Colonic mucosa (tissue), 4 donors: ENCODE measurements at regions not wholly inside any gene's neighbourhood (a gene's known extent, or its start where the extent isn't known, plus 50 kb on each side); places are given as distances from the start of the nearest gene placed in this dataset.
"Not testable (repeated sequence)": the region's sequence is repeated elsewhere in the genome, so short reads cannot be mapped to it uniquely, and the experiment has no call there.

Experiments
- DNase-seq: peaks from one replicate; pipeline ENCODE4 v3.0.0-alpha.2; 2020
- H3K27ac ChIP-seq: fragments of 200-600 bp; one replicate; pipeline ENCODE4 v1.8.0; 2021
- H3K27me3 ChIP-seq: fragments of 200-600 bp; one replicate; pipeline ENCODE4 v1.8.0; 2021
- H3K36me3 ChIP-seq: fragments of 200-600 bp; one replicate; pipeline ENCODE4 v1.8.0; 2021
- H3K4me1 ChIP-seq: fragments of 200-600 bp; one replicate; pipeline ENCODE4 v1.8.0; 2021; ENCODE audit warnings: mild to moderate bottlenecking
- H3K4me3 ChIP-seq: fragments of 200-600 bp; one replicate; pipeline ENCODE4 v1.8.0; 2021
- H3K9ac ChIP-seq, 2 donors: one replicate each; pipeline ENCODE4 v1.7.0; 2013; ENCODE audit warnings: control low read depth in 2 of 2, low read depth in 2 of 2, low read length in 2 of 2
- H3K9me3 ChIP-seq: fragments of 200-600 bp; one replicate; pipeline ENCODE4 v1.8.0; 2021
- CTCF ChIP-seq: fragments of 200-600 bp; IDR thresholded peaks from one replicate; pipeline ENCODE4 v1.8.0; 2022; ENCODE audit warnings: antibody characterized with exemption, mild to moderate bottlenecking
- intact Hi-C: fragments of 100-400 bp; cut with DNase I; formaldehyde crosslinking; loops from one replicate; pipeline ENCODE4 v1.14.1; 2022
- donor health status: healthy.
- donor health status: DM: no; HTN: no; CAD: no.
- donor health status: DM: no; HTN: no; CAD: no.

- Histone ChIP-seq H3K4me1 (no peaks in the 10 kb centered on the region), H3K27me3 (no peaks in the 10 kb centered on the region), H3K9me3 (no peaks in the 10 kb centered on the region), H3K9ac (no peak overlapping the region), H3K27ac (no peak overlapping the region), H3K4me3 (no peak overlapping the region), H3K36me3 (no peaks in the 10 kb centered on the region)
- intact Hi-C loops: loop anchor here (10.0 kb wide), 1 partner anchor 316 kb away; no protein-coding TSS in a partner anchor
- TF ChIP-seq CTCF: no peak
- no peak for DNase-seq
Observed at GRCh38 chr2:208781166-208781565, 374.6 kb downstream of the PTH2R start.

GRCh38 chr2:208782097-208782496 lies 375.5 kb downstream of the PTH2R start:
- no peak overlapping the region for H3K9ac ChIP-seq
- H3K4me1 ChIP-seq: no peaks in the 10 kb centered on the region
- H3K4me3 ChIP-seq: no peak overlapping the region
- intact Hi-C loops: loop anchor here (10.0 kb wide), 1 partner anchor 317 kb away; no protein-coding TSS in a partner anchor
- DNase-seq: no peak
- no peak for TF ChIP-seq CTCF
- H3K36me3 ChIP-seq: no peaks in the 10 kb centered on the region
- H3K9me3 ChIP-seq: no peaks in the 10 kb centered on the region
- H3K27ac ChIP-seq: no peak overlapping the region
- H3K27me3 ChIP-seq: no peaks in the 10 kb centered on the region

- Histone ChIP-seq H3K27me3 (no peaks in the 10 kb centered on the region), H3K9me3 (no peaks in the 10 kb centered on the region), H3K27ac (no peak overlapping the region), H3K36me3 (no peaks in the 10 kb centered on the region), H3K9ac (no peak overlapping the region), H3K4me3 (no peak overlapping the region), H3K4me1 (no peaks in the 10 kb centered on the region)
- intact Hi-C loops: loop anchor here (10.0 kb wide), 1 partner anchor 318 kb away; no protein-coding TSS in a partner anchor
- TF ChIP-seq CTCF: peak; percentile 27
- DNase-seq: no peak
Observed at GRCh38 chr2:208783184-208783583, 376.6 kb downstream of the PTH2R start.

- not testable (repeated sequence) for H3K36me3 ChIP-seq, H3K9ac ChIP-seq, H3K4me3 ChIP-seq, H3K9me3 ChIP-seq, DNase-seq, H3K27ac ChIP-seq, H3K4me1 ChIP-seq, H3K27me3 ChIP-seq
- intact Hi-C loops: loop anchor here (10.0 kb wide), 1 partner anchor 320 kb away; no protein-coding TSS in a partner anchor
Observed at GRCh38 chr2:208784774-208785173, 378.2 kb downstream of the PTH2R start.

- DNase-seq: no peak
- TF ChIP-seq CTCF: no peak
- intact Hi-C loops: no loop called here
Observed at GRCh38 chr2:208791257-208791656, 384.7 kb downstream of the PTH2R start.

GRCh38 chr2:208792766-208793165 lies 386.2 kb downstream of the PTH2R start:
- DNase-seq: no peak
- Histone ChIP-seq H3K9me3 (no peaks in the 10 kb centered on the region), H3K4me3 (no peak overlapping the region), H3K9ac (no peak overlapping the region), H3K36me3 (no peaks in the 10 kb centered on the region), H3K27me3 (no peaks in the 10 kb centered on the region), H3K4me1 (no peaks in the 10 kb centered on the region), H3K27ac (no peak overlapping the region)
- no peak for TF ChIP-seq CTCF
- intact Hi-C loops: no loop called here

More at GRCh38 chr2:208791257-208791656, 384.7 kb downstream of the PTH2R start:
- Histone ChIP-seq H3K27me3 (no peaks in the 10 kb centered on the region), H3K4me1 (no peaks in the 10 kb centered on the region), H3K9me3 (no peaks in the 10 kb centered on the region), H3K9ac (no peak overlapping the region), H3K27ac (no peak overlapping the region), H3K4me3 (no peak overlapping the region), H3K36me3 (no peaks in the 10 kb centered on the region)
